ENCODE measurements at regions not wholly inside any gene's neighbourhood (a gene's known extent, or its start where the extent isn't known, plus 50 kb on each side); places are given as distances from the start of the nearest gene placed in this dataset.

DNA sequence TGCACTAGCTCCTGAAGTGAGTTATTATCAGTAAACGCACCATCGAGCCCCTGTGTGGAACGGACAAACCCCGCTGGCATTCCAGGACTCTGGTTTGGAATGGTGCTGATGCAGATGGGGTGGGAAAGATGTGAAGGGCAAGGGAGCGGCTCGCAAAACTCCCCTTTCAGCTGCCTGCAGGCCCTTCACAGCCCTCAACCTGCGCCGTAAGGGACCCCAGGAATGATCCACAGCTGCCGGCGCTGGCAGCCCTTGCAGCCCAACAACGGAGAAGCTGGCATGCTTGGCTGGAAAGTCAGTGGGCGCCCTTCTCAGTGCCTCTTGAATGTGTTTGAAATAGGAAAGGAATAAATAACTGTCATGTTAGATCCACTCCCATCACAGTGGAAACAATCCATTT is 1445.5 kb downstream of the BRD1 start:
- ATAC-seq, result no peak
- Histone ChIP-seq H3K27me3 (ENCODE audit: control insufficient read depth, insufficient read depth, low read length) (no peaks in the 10 kb centered on the region), H3K4me1 (ENCODE audit: control insufficient read depth, insufficient read depth, low read length) (no peaks in the 10 kb centered on the region), H3K4me3 (ENCODE audit: low read length) (no peak overlapping the region), H3K9me3 (ENCODE audit: control insufficient read depth, insufficient read depth, low read length) (no peaks in the 10 kb centered on the region), H3K27ac (ENCODE audit: low read length) (no peak overlapping the region), H3K36me3 (ENCODE audit: control insufficient read depth, insufficient read depth, low read length) (no peaks in the 10 kb centered on the region)
- WGBS (ENCODE audit: insufficient coverage), result 94% methylated on average over 11 of the region's 12 CpGs
- peaks cover 2 to 8% of the 10 kb centered on the region in 2 donors for H3K9me3 Mint-ChIP-seq
- peaks cover 18% of the 10 kb centered on the region for H3K36me3 Mint-ChIP-seq
- intact Hi-C loops (cut with micrococcal nuclease), result no loop called here
- peaks cover 0 to 12% of the 10 kb centered on the region in 2 donors for H3K27me3 Mint-ChIP-seq (ENCODE audit: low read depth in 2 of 2)
- H3K27ac Mint-ChIP-seq, result no peak overlapping the region
- DNase-seq, result no peak
- H3K4me1 Mint-ChIP-seq, result no peaks in the 10 kb centered on the region
- no peak overlapping the region for H3K4me3 Mint-ChIP-seq
- TF ChIP-seq, protein P1, sequence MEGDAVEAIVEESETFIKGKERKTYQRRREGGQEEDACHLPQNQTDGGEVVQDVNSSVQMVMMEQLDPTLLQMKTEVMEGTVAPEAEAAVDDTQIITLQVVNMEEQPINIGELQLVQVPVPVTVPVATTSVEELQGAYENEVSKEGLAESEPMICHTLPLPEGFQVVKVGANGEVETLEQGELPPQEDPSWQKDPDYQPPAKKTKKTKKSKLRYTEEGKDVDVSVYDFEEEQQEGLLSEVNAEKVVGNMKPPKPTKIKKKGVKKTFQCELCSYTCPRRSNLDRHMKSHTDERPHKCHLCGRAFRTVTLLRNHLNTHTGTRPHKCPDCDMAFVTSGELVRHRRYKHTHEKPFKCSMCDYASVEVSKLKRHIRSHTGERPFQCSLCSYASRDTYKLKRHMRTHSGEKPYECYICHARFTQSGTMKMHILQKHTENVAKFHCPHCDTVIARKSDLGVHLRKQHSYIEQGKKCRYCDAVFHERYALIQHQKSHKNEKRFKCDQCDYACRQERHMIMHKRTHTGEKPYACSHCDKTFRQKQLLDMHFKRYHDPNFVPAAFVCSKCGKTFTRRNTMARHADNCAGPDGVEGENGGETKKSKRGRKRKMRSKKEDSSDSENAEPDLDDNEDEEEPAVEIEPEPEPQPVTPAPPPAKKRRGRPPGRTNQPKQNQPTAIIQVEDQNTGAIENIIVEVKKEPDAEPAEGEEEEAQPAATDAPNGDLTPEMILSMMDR (IDR thresholded peaks at IDR 0.05), result no peak

DNA sequence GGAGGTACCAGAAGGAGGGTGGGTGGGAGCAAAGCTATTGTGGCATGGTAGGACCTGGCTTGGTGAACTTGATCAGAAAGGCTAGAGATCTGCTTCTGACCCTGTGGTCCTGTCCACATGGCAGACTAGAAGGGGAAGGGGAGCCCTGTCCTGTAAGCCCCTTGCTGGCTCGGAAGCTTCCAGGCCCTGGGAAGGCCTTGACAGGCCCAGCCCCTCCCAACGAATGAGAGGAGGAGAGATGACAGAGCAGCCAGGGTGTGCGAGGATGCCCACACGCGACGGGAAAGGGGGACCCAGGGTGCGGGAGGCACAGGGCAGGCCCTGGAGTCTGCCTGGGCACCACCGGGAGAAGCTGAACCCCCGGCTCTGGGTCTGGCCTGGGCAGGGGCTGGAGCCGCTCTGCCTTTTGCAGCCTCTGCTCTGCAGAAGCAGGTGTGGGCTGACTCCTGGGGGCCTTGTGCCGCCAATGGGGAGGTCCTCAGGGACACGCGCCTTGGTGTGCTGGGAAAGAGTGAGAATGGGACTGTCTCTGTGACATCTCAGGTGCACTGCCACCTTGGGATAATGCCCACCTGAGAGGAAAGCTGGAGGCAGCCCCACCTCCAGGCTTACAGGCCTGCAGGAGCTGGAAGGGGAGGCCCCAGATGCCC is 1447.5 kb downstream of the BRD1 start:
- peaks cover 2% of the 10 kb centered on the region in 2 donors for H3K9me3 Mint-ChIP-seq
- Histone ChIP-seq H3K27me3 (ENCODE audit: control insufficient read depth, insufficient read depth, low read length) (no peaks in the 10 kb centered on the region), H3K36me3 (ENCODE audit: control insufficient read depth, insufficient read depth, low read length) (no peaks in the 10 kb centered on the region), H3K27ac (ENCODE audit: low read length) (no peak overlapping the region), H3K9me3 (ENCODE audit: control insufficient read depth, insufficient read depth, low read length) (no peaks in the 10 kb centered on the region), H3K4me1 (ENCODE audit: control insufficient read depth, insufficient read depth, low read length) (no peaks in the 10 kb centered on the region), H3K4me3 (ENCODE audit: low read length) (no peak overlapping the region)
- H3K36me3 Mint-ChIP-seq, result peaks cover 10% of the 10 kb centered on the region
- no peak for DNase-seq
- H3K4me3 Mint-ChIP-seq, result no peak overlapping the region
- no peaks in the 10 kb centered on the region for H3K4me1 Mint-ChIP-seq
- peaks cover 15 to 18% of the 10 kb centered on the region in 2 donors for H3K27me3 Mint-ChIP-seq (ENCODE audit: low read depth in 2 of 2)
- ATAC-seq, result no peak
- TF ChIP-seq, protein P1 (IDR thresholded peaks at IDR 0.05), result no peak
- WGBS (ENCODE audit: insufficient coverage), result 94% methylated on average over 13 of the region's 13 CpGs
- no peak overlapping the region for H3K27ac Mint-ChIP-seq
- intact Hi-C loops (cut with micrococcal nuclease), result no loop called here

DNA sequence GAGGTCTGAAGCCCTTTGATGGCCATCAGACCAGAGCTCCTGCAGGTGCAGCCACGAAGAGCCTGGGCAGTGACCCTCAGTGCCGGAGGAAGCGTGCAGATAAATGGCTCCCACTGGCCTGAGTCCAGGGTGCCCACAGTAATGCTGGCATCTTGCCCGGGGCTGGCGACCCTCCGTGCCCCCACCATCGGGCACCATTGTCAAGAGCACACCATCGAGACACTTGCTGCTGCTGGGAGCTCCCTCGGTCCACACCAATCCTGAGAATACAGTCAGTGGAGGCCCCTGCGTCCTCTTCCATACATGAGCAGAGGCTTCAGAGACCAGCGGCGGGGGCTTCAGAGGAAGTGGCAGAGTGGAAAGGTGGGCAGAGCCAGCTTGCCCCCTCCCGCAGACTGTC is 1448.3 kb downstream of the BRD1 start:
- no peaks in the 10 kb centered on the region for H3K36me3 ChIP-seq (ENCODE audit: control insufficient read depth, insufficient read depth, low read length)
- intact Hi-C loops (cut with micrococcal nuclease), result no loop called here

More for the DNA sequence above, 1448.3 kb downstream of the BRD1 start:
- Histone ChIP-seq H3K27ac (ENCODE audit: low read length) (no peak overlapping the region), H3K4me1 (ENCODE audit: control insufficient read depth, insufficient read depth, low read length) (no peaks in the 10 kb centered on the region), H3K4me3 (ENCODE audit: low read length) (no peak overlapping the region), H3K27me3 (ENCODE audit: control insufficient read depth, insufficient read depth, low read length) (no peaks in the 10 kb centered on the region), H3K9me3 (ENCODE audit: control insufficient read depth, insufficient read depth, low read length) (no peaks in the 10 kb centered on the region)
- DNase-seq (no peak), ATAC-seq (no peak)
- H3K4me1 Mint-ChIP-seq, result no peaks in the 10 kb centered on the region
- TF ChIP-seq, protein P1 (IDR thresholded peaks at IDR 0.05), result no peak
- H3K36me3 Mint-ChIP-seq, result peaks cover 2% of the 10 kb centered on the region
- no peak overlapping the region for H3K4me3 Mint-ChIP-seq
- no peaks in the 10 kb centered on the region for H3K9me3 Mint-ChIP-seq
- H3K27me3 Mint-ChIP-seq (ENCODE audit: low read depth in 2 of 2), result peaks cover 17 to 18% of the 10 kb centered on the region in 2 donors
- WGBS (ENCODE audit: insufficient coverage), result 91% methylated on average over 13 of the region's 13 CpGs
- H3K27ac Mint-ChIP-seq, result no peak overlapping the region
